HCT116 (cell line): ENCODE measurements at regions not wholly inside any gene's neighbourhood (a gene's known extent, or its start where the extent isn't known, plus 50 kb on each side); places are given as distances from the start of the nearest gene placed in this dataset.

Experiments used
- ATAC-seq: fragments of 200-7000 bp; cut with Tn5 transposase; 2 replicates; pipeline ENCODE4 v1.9.1; 2020; ENCODE audit warnings: mild to moderate bottlenecking, moderate library complexity
- BruUV-seq: library from RNA; stranded (reverse); fragments of 400-500 nt; replicated peaks from 2 replicates; lab custom pipeline; 2021; lab: Mats Ljungman, UMichigan
- CTCF ChIA-PET: fragments of 300-600 bp; sonication (Branson Sonifier 250); formaldehyde crosslinking; loops from one replicate; lab custom pipeline; 2021; ENCODE audit warnings: antibody characterized with exemption; lab: Charles Lee
- POLR2A ChIA-PET: fragments of 300-600, 350-600 bp; sonication (Branson Sonifier 250); formaldehyde crosslinking; loops from one replicate; lab custom pipeline; 2021; ENCODE audit warnings: antibody characterized with exemption; lab: Charles Lee
- RAD21 ChIA-PET, 2 experiments: fragments of 300-600 bp; sonication (Branson Sonifier 250); formaldehyde crosslinking; loops; one replicate each; lab custom pipeline; 2023; ENCODE audit warnings: low total read pairs in 2 of 2; ENCODE audit not compliant: uncharacterized antibody in 2 of 2, unreplicated experiment in 2 of 2, low non-redundant PET in 1 of 2; lab: Charles Lee
- DNase-seq: peaks from one replicate; pipeline ENCODE4 v3.0.0-alpha.2; 2010; ENCODE audit warnings: low read depth, low spot score
- H2AFZ ChIP-seq: fragments of 200-600 bp; shearing (Covaris generic), sonication (generic); 2 replicates; pipeline ENCODE4 v1.6.1; 2017; ENCODE audit warnings: low read depth, mixed run types, mixed read lengths, antibody characterized with exemption, low read length; ENCODE audit not compliant: poor library complexity, severe bottlenecking
- H3K27ac ChIP-seq: 2 replicates; pipeline ENCODE4 v1.5.1; 2012; ENCODE audit warnings: low read depth, low read length
- H3K27me3 ChIP-seq: fragments of 200-600 bp; sonication (generic); 2 replicates; pipeline ENCODE4 v1.6.1; 2016; ENCODE audit warnings: mixed run types, low read length, mixed read lengths; ENCODE audit not compliant: insufficient read depth
- H3K36me3 ChIP-seq, 2 experiments: fragments of 200-500 bp in 1 of 2; fragments of 200-600 bp in 1 of 2; sonication (Bioruptor generic) in 1 of 2; sonication (generic) in 1 of 2; 2 replicates each; pipeline versions ENCODE4 v1.5.1 to v1.6.1; 2014 to 2016; ENCODE audit warnings: low read length in 2 of 2, inconsistent platforms in 1 of 2, mixed read lengths in 1 of 2, mixed run types in 1 of 2; ENCODE audit not compliant: insufficient read depth in 2 of 2, control insufficient read depth in 1 of 2
- H3K4me1 ChIP-seq, 2 experiments: fragments of 200-600 bp in 1 of 2; sonication (generic) in 1 of 2; 2 replicates each; pipeline versions ENCODE4 v1.5.1 to v1.6.1; 2012 to 2017; ENCODE audit warnings: low read length in 2 of 2, inconsistent platforms in 1 of 2, mild to moderate bottlenecking in 1 of 2, mixed read lengths in 1 of 2, mixed run types in 1 of 2, moderate library complexity in 1 of 2; ENCODE audit not compliant: insufficient read depth in 2 of 2, control insufficient read depth in 1 of 2
- H3K4me2 ChIP-seq: fragments of 200-600 bp; sonication (generic); 2 replicates; pipeline ENCODE4 v1.6.1; 2017; ENCODE audit warnings: mixed run types, low read length, mixed read lengths
- H3K4me3 ChIP-seq, 2 experiments: fragments of 200-600 bp in 1 of 2; sonication (generic) in 1 of 2; replicated peaks in 1 of 2; 2 replicates each; pipeline ENCODE4 v1.5.1; 2011 to 2016; ENCODE audit warnings: low read length in 2 of 2, control low read depth in 1 of 2, low read depth in 1 of 2, mild to moderate bottlenecking in 1 of 2, mixed read lengths in 1 of 2, mixed run types in 1 of 2
- H3K79me2 ChIP-seq: fragments of 200-600 bp; sonication (generic); 2 replicates; pipeline ENCODE4 v1.6.1; 2017; ENCODE audit warnings: mild to moderate bottlenecking, mixed run types, low read length, moderate library complexity, mixed read lengths; ENCODE audit not compliant: insufficient read depth
- H3K9ac ChIP-seq: fragments of 200-600 bp; sonication (generic); 2 replicates; pipeline ENCODE4 v1.6.1; 2016; ENCODE audit warnings: low read length, mixed read lengths
- H3K9me2 ChIP-seq: fragments of 200-600 bp; sonication (generic), shearing (Covaris generic); 2 replicates; pipeline ENCODE4 v1.6.1; 2017; ENCODE audit warnings: mixed run types, mild to moderate bottlenecking, moderate library complexity; ENCODE audit not compliant: insufficient read depth
- H3K9me3 ChIP-seq, 2 experiments: fragments of 200-500 bp in 1 of 2; fragments of 200-600 bp in 1 of 2; sonication (Bioruptor generic) in 1 of 2; sonication (generic) in 1 of 2; 2 replicates each; pipeline ENCODE4 v1.6.1; 2014 to 2017; ENCODE audit warnings: low read length in 2 of 2, mixed read lengths in 2 of 2, inconsistent platforms in 1 of 2, low read depth in 1 of 2, mild to moderate bottlenecking in 1 of 2, mixed run types in 1 of 2, moderate library complexity in 1 of 2; ENCODE audit not compliant: control insufficient read depth in 1 of 2, insufficient read depth in 1 of 2
- H4K20me1 ChIP-seq: fragments of 200-600 bp; sonication (generic), shearing (Covaris generic); 2 replicates; pipeline ENCODE4 v1.6.1; 2017; ENCODE audit warnings: mixed run types, mild to moderate bottlenecking, moderate library complexity; ENCODE audit not compliant: insufficient read depth
- ATF3 ChIP-seq: IDR thresholded peaks from 2 replicates; pipeline ENCODE4 v1.6.1; 2012
- CBX3 ChIP-seq: IDR thresholded peaks from 2 replicates; pipeline ENCODE4 v1.6.1; 2012; ENCODE audit warnings: low read depth
- CEBPB ChIP-seq: IDR thresholded peaks from 2 replicates; pipeline ENCODE4 v1.6.1; 2012; ENCODE audit warnings: low read depth
- EZH2phosphoT487 ChIP-seq: fragments of 200-600 bp; IDR thresholded peaks from 2 replicates; pipeline ENCODE4 v1.6.1; 2018; ENCODE audit warnings: antibody characterized with exemption, borderline replicate concordance
- FOSL1 ChIP-seq: IDR thresholded peaks from 2 replicates; pipeline ENCODE4 v1.6.1; 2012; ENCODE audit warnings: low read depth
- JUND ChIP-seq: IDR thresholded peaks from 2 replicates; pipeline ENCODE4 v1.6.1; 2012
- MAX ChIP-seq: IDR thresholded peaks from 2 replicates; pipeline ENCODE4 v1.6.1; 2012
- POLR2AphosphoS5 ChIP-seq: IDR thresholded peaks from 2 replicates; pipeline ENCODE4 v1.6.1; 2011; ENCODE audit warnings: mild to moderate bottlenecking, low read depth, low read length, moderate library complexity
- REST ChIP-seq: IDR thresholded peaks from 2 replicates; pipeline ENCODE4 v1.6.1; 2012; ENCODE audit warnings: low read depth
- TCF7L2 ChIP-seq: IDR thresholded peaks from 2 replicates; pipeline ENCODE4 v1.7.0; 2011; ENCODE audit warnings: borderline replicate concordance, inconsistent platforms; ENCODE audit not compliant: insufficient read depth, insufficient read length; ENCODE audit errors: extremely low read depth
- ZNF274 ChIP-seq: fragments of 200-500 bp; sonication (Bioruptor generic); IDR thresholded peaks from 2 replicates; pipeline ENCODE4 v1.6.1; 2014; ENCODE audit warnings: mild to moderate bottlenecking, low read depth, low read length, inconsistent platforms
- intact Hi-C: fragments of 100-400 bp; cut with micrococcal nuclease; formaldehyde crosslinking; loops from 2 replicates; pipeline ENCODE4 v1.10.0; 2022

GRCh38 chr6:139533171-139533570 is 158.7 kb upstream of the CITED2 start (continued):
- no peak for TF ChIP-seq TCF7L2
- TF ChIP-seq EZH2phosphoT487: no peak
- TF ChIP-seq CEBPB: no peak
- TF ChIP-seq MAX: no peak
- TF ChIP-seq ATF3: no peak
- TF ChIP-seq ZNF274: no peak

- ChIA-PET RAD21 (no interaction called here), CTCF (no interaction called here), POLR2A (no interaction called here)
- no peak overlapping the region for H3K27ac ChIP-seq
- no peaks in the 10 kb centered on the region for H3K36me3 ChIP-seq
- TF ChIP-seq REST (no peak), CBX3 (no peak), EZH2phosphoT487 (no peak), JUND (no peak), FOSL1 (no peak), MAX (no peak), TCF7L2 (no peak), POLR2AphosphoS5 (no peak)
- BruUV-seq: no TSS peak
- no peaks in the 10 kb centered on the region for H3K79me2 ChIP-seq
- no peaks in the 10 kb centered on the region for H3K9me3 ChIP-seq
- no peak overlapping the region for H3K4me2 ChIP-seq
- peaks cover 18 to 23% of the 10 kb centered on the region in 2 experiments; a peak in 3 of 4 replicates for H3K4me1 ChIP-seq
- DNase-seq: no peak
- no peaks in the 10 kb centered on the region for H3K27me3 ChIP-seq
- H3K9me2 ChIP-seq: no peaks in the 10 kb centered on the region
- no peak overlapping the region for H3K9ac ChIP-seq
- no peak overlapping the region for H3K4me3 ChIP-seq
- H4K20me1 ChIP-seq: no peaks in the 10 kb centered on the region
- ATAC-seq: no peak
- intact Hi-C loops: loop anchor here (5.0 kb wide), 1 partner anchor 154 kb away; no protein-coding TSS in a partner anchor
- H2AFZ ChIP-seq: peak overlapping the region; percentile 66
These were observed 157.0 kb upstream of the CITED2 start for GRCh38 chr6:139531148-139532115.
